ENCODE measurements at regions not wholly inside any gene's neighbourhood (a gene's known extent, or its start where the extent isn't known, plus 50 kb on each side); places are given as distances from the start of the nearest gene placed in this dataset.

DNA sequence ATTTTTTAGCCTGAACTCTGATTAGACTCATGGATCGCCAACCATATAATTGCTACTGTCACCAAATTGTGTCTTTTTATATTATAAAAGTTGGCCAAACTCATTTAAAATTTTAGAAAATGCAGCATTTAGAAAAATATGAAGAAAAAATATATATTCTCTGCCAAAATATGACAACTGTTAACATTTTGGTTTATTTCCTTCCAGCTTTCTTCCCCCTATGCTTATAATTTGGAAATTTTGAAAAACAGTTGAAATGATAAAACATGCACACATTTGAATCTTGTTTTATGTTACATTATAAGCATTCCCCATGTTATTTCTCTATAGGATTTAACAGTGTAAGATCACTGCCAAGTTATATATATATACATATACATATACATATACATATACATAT is 1112.8 kb downstream of the TUSC7 start (continued):
- TF ChIP-seq, protein P1, sequence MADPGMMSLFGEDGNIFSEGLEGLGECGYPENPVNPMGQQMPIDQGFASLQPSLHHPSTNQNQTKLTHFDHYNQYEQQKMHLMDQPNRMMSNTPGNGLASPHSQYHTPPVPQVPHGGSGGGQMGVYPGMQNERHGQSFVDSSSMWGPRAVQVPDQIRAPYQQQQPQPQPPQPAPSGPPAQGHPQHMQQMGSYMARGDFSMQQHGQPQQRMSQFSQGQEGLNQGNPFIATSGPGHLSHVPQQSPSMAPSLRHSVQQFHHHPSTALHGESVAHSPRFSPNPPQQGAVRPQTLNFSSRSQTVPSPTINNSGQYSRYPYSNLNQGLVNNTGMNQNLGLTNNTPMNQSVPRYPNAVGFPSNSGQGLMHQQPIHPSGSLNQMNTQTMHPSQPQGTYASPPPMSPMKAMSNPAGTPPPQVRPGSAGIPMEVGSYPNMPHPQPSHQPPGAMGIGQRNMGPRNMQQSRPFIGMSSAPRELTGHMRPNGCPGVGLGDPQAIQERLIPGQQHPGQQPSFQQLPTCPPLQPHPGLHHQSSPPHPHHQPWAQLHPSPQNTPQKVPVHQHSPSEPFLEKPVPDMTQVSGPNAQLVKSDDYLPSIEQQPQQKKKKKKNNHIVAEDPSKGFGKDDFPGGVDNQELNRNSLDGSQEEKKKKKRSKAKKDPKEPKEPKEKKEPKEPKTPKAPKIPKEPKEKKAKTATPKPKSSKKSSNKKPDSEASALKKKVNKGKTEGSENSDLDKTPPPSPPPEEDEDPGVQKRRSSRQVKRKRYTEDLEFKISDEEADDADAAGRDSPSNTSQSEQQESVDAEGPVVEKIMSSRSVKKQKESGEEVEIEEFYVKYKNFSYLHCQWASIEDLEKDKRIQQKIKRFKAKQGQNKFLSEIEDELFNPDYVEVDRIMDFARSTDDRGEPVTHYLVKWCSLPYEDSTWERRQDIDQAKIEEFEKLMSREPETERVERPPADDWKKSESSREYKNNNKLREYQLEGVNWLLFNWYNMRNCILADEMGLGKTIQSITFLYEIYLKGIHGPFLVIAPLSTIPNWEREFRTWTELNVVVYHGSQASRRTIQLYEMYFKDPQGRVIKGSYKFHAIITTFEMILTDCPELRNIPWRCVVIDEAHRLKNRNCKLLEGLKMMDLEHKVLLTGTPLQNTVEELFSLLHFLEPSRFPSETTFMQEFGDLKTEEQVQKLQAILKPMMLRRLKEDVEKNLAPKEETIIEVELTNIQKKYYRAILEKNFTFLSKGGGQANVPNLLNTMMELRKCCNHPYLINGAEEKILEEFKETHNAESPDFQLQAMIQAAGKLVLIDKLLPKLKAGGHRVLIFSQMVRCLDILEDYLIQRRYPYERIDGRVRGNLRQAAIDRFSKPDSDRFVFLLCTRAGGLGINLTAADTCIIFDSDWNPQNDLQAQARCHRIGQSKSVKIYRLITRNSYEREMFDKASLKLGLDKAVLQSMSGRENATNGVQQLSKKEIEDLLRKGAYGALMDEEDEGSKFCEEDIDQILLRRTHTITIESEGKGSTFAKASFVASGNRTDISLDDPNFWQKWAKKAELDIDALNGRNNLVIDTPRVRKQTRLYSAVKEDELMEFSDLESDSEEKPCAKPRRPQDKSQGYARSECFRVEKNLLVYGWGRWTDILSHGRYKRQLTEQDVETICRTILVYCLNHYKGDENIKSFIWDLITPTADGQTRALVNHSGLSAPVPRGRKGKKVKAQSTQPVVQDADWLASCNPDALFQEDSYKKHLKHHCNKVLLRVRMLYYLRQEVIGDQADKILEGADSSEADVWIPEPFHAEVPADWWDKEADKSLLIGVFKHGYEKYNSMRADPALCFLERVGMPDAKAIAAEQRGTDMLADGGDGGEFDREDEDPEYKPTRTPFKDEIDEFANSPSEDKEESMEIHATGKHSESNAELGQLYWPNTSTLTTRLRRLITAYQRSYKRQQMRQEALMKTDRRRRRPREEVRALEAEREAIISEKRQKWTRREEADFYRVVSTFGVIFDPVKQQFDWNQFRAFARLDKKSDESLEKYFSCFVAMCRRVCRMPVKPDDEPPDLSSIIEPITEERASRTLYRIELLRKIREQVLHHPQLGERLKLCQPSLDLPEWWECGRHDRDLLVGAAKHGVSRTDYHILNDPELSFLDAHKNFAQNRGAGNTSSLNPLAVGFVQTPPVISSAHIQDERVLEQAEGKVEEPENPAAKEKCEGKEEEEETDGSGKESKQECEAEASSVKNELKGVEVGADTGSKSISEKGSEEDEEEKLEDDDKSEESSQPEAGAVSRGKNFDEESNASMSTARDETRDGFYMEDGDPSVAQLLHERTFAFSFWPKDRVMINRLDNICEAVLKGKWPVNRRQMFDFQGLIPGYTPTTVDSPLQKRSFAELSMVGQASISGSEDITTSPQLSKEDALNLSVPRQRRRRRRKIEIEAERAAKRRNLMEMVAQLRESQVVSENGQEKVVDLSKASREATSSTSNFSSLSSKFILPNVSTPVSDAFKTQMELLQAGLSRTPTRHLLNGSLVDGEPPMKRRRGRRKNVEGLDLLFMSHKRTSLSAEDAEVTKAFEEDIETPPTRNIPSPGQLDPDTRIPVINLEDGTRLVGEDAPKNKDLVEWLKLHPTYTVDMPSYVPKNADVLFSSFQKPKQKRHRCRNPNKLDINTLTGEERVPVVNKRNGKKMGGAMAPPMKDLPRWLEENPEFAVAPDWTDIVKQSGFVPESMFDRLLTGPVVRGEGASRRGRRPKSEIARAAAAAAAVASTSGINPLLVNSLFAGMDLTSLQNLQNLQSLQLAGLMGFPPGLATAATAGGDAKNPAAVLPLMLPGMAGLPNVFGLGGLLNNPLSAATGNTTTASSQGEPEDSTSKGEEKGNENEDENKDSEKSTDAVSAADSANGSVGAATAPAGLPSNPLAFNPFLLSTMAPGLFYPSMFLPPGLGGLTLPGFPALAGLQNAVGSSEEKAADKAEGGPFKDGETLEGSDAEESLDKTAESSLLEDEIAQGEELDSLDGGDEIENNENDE (IDR thresholded peaks at IDR 0.05; ENCODE audit: insufficient replicate concordance, low read length) = no peak
- TF ChIP-seq POLR2A (IDR thresholded peaks at IDR 0.05; ENCODE audit: control extremely low read depth in 1 of 2, low read depth in 2 of 2, low read length in 2 of 2) (no peak), SP1 (IDR thresholded peaks at IDR 0.05; ENCODE audit: low read depth, low read length) (no peak), BCL11A (IDR thresholded peaks at IDR 0.05; ENCODE audit: low read depth in 2 of 2, low read length in 2 of 2) (no peak), SRF (IDR thresholded peaks at IDR 0.05; ENCODE audit: low read depth, low read length) (no peak), TAF1 (IDR thresholded peaks at IDR 0.05; ENCODE audit: low read depth, low read length) (no peak), ZNF274 (IDR thresholded peaks at IDR 0.05; ENCODE audit: borderline replicate concordance, extremely low read depth, low read length) (no peak), CBX5 (IDR thresholded peaks at IDR 0.05; ENCODE audit: low read depth, low read length) (no peak), TEAD4 (IDR thresholded peaks at IDR 0.05; ENCODE audit: low read depth, low read length) (no peak), TBP (IDR thresholded peaks at IDR 0.05; ENCODE audit: low read depth, low read length) (no peak), SUZ12 (IDR thresholded peaks at IDR 0.05; ENCODE audit: low read length) (no peak), PHF8 (conservative IDR thresholded peaks at IDR 0.05; ENCODE audit: low read depth, low read length) (no peak)
- TF ChIP-seq, protein P2, sequence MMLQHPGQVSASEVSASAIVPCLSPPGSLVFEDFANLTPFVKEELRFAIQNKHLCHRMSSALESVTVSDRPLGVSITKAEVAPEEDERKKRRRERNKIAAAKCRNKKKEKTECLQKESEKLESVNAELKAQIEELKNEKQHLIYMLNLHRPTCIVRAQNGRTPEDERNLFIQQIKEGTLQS (IDR thresholded peaks at IDR 0.05; ENCODE audit: insufficient read depth, low read depth, low read length) = no peak
